ENCODE measurements at regions not wholly inside any gene's neighbourhood (a gene's known extent, or its start where the extent isn't known, plus 50 kb on each side); places are given as distances from the start of the nearest gene placed in this dataset.

DNA sequence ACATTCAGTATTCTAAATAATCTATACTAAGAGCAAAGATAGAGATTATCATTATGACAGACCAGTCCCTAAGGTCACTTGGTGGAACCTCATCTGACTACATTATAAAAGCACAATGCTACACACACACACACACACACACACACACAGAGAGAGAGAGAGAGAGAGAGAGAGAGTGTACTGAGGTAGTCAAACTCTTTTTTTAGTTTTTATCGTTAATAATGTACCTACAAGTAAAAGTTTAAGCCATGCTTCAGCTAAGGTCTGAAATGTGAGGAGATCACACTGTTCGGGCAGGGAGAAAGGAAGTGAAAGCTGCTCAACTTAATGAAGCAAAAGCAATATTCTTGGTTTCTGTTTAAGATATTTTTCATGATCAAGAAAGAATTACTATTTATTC lies 75.8 kb upstream of the CCDC160 start:
- H3K4me3 Mint-ChIP-seq: no peak overlapping the region
- H3K36me3 Mint-ChIP-seq: no peaks in the 10 kb centered on the region
- no peak overlapping the region for H3K27ac Mint-ChIP-seq

DNA sequence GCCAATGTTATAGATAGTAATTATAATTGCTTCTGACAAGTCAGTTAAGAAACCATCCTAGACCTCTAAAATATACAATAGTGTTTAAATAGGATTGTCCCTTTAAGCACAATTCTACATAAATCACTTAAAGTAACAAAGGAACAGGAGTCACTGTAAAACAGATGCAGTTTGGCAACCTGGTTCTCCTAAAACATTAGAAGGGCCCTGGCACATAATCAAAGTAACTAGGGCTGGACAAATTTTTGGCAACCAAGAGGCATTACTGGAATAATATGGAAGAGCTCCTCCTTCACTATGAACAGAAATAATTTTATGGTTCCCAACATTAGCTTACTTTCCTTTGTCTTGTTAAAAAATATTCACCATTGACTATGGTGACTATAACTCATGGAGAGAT lies 75.0 kb upstream of the CCDC160 start:
- Mint-ChIP-seq H3K4me3 (no peak overlapping the region), H3K36me3 (no peaks in the 10 kb centered on the region), H3K4me1 (ENCODE audit: low read depth) (peaks cover 4% of the 10 kb centered on the region), H3K9me3 (ENCODE audit: low read depth) (no peaks in the 10 kb centered on the region), H3K27me3 (no peaks in the 10 kb centered on the region), H3K27ac (no peak overlapping the region)

More for the DNA sequence above, 75.8 kb upstream of the CCDC160 start:
- H3K27me3 Mint-ChIP-seq: no peaks in the 10 kb centered on the region
- peaks cover 4% of the 10 kb centered on the region for H3K4me1 Mint-ChIP-seq (ENCODE audit: low read depth)
- H3K9me3 Mint-ChIP-seq (ENCODE audit: low read depth): no peaks in the 10 kb centered on the region

DNA sequence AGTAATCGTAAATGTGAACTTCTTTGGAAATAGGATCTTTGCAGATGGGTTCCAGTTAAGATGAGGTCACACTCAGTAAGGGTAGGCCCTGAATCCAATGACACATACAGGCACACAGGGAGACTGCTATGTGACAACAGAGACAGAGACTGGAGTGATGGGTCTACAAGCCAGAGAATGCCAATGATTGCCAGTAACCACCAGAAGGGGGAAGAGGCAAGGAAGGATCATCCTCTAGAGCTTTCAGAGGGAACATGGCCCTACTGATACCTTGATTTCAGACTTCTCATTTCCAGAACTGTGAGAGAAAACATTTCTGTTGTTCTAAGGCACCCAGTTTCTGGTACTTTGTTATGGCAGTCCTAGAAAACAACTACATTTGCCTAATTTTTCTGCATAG lies 73.1 kb upstream of the CCDC160 start:
- Mint-ChIP-seq H3K9me3 (ENCODE audit: low read depth) (no peaks in the 10 kb centered on the region), H3K27ac (no peak overlapping the region), H3K4me3 (no peak overlapping the region), H3K27me3 (no peaks in the 10 kb centered on the region), H3K4me1 (ENCODE audit: low read depth) (peaks cover 6% of the 10 kb centered on the region), H3K36me3 (peaks cover 3% of the 10 kb centered on the region)

DNA sequence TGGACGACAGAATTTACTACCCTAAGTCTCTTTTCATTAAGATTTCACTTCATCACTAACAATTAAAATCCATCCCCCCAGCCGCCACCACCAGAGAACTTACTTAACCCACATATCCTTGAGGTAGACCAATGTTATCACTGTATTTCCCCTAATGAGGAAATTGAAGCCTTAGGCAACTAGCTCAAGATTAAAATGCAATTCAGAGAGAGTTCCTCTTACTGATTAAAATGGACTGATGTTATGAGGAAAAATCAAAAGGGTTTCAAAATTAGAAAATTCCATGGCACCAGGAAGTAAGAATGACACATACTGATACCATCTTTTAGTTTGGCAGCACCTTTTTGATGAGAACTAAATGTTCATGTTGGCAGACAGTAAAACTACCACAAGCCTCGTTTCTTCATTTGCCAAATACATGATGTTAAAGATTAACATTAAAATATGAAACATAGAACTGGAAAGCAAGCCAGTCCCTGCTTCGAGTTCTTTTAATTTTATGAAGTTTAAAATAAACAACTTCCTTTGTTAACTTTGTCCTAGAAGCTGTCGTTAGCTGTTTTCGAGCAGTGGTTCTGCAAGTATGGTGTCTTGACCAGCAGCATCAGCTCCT lies 69.3 kb upstream of the CCDC160 start:
- Mint-ChIP-seq H3K4me3 (no peak overlapping the region), H3K27me3 (no peaks in the 10 kb centered on the region), H3K36me3 (peaks cover 6% of the 10 kb centered on the region), H3K27ac (no peak overlapping the region), H3K4me1 (ENCODE audit: low read depth) (peaks cover 10% of the 10 kb centered on the region), H3K9me3 (ENCODE audit: low read depth) (no peaks in the 10 kb centered on the region)

DNA sequence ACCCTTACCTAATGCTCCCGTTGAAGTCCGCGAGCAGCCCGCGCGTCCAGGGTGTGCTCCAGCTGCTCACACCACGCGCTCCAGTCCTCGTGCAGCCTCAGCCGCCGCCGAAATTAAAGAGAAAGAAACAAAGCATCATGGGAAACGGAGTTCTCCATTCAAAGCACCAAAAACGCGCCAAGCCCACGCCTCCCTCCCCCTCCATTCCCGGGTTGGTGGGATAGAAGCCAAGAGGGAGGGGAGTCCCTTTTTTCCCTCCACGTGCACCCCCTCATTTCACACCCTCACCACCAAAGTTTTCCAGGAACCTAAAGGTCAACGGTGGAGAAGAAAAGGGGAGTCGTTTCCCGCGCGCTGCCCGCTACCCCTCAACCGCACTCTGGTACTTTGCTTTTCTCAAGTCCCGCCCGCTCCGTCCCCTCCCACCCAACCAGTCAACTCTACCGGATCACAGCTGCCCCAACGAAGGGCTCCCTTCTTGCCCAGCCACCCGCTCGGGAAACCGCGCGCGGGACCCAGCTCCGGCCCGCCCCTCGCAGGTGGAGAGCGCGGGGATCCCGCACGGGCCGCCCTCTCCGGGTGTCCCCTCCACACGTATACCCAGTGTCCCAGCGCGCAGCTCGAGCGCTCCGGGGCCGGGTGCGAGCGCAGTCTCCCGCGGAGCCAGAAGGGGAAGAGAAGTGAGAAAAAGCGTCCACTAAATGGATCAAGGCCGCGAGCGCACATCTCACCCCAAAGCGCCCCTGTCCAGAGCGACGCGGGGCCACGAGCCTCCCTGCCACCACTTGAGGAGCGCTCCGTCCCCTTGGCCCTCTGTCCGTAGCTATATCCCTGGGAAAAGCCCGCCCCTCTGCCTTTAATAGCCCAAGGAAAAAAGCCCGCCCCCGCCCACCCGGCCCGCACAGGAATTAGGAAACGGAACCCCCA lies 65.1 kb upstream of the CCDC160 start:
- Mint-ChIP-seq H3K9me3 (ENCODE audit: low read depth) (no peaks in the 10 kb centered on the region), H3K36me3 (peaks cover 6% of the 10 kb centered on the region), H3K4me3 (peak overlapping the region; percentile 87), H3K27ac (peak overlapping the region; percentile 94), H3K4me1 (ENCODE audit: low read depth) (peaks cover 19% of the 10 kb centered on the region), H3K27me3 (peaks cover 2% of the 10 kb centered on the region)

DNA sequence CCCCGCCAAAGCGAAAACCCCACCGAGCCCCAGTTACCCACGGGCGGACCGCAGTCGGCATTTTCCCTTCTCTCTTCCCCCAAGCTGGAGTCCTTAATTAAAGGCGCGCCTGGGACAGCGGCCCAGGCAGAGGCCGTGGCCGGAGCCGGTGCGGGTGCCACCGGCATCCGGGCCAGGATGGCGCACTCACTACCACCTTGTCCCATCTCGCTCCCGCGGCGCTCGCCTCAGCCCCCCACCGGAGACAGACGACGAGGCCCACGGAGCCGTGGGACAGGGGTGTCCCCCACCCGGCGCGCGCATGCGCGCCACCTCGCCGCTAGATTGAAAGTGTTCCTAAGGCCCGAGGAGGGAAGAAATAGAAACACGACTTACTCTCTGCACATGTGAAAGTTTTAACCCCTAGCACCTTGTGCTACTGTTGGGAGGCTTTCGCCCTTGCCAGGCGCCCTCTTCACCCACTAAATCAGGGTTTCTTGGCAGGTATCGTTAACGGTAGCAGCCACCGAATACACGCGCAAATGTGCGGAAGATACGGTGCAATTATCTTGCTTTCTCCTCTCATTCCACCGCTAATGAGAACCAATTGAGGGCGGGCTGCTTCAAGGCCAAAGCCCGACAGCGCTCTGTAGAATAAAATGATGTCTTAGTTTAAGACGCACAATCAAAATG lies 64.3 kb upstream of the CCDC160 start:
- H3K36me3 Mint-ChIP-seq: peaks cover 4% of the 10 kb centered on the region
- H3K4me3 Mint-ChIP-seq: peak overlapping the region; percentile 87
- H3K4me1 Mint-ChIP-seq (ENCODE audit: low read depth): peaks cover 16% of the 10 kb centered on the region
- H3K27me3 Mint-ChIP-seq: peaks cover 2% of the 10 kb centered on the region
- H3K9me3 Mint-ChIP-seq (ENCODE audit: low read depth): no peaks in the 10 kb centered on the region
- peak overlapping the region; percentile 78 for H3K27ac Mint-ChIP-seq

DNA sequence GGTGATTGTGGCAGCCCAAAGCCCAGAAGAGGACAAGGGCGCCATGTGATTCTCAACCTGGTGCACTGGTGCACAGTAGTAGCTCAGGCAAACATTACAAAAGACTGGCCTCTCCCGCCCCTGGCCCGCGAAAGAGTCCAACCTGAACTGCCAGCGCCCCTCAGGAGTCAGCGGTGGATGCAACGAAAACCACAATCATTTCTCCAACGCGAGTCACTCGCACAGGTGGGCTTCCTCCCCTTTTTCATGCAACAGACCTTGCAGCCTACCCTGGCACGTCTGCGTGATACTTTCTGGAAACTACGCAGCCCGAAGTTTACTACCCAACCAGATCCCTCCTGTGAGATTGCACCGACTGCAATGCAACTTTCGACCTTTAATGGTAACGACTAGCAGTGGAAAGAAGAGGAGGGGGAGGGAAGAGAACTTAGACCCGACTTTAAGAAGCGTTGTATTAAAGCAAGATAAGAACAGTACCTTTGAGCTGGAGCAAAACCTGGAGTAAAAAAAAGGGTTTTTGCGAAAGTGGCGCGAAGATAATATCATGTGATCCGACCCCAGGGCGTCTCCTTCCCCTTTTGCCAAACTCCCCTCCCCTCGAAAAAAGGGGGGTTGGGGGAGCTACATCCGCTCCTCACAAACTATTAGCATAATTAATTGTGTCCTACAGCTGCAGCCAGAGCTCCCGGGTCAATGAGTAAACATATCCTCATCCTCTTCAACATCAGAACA lies 63.3 kb upstream of the CCDC160 start:
- no peaks in the 10 kb centered on the region for H3K9me3 Mint-ChIP-seq (ENCODE audit: low read depth)
- peak overlapping the region; percentile 6 for H3K27ac Mint-ChIP-seq
- peak overlapping the region; percentile 87 for H3K4me3 Mint-ChIP-seq
- peaks cover 16% of the 10 kb centered on the region for H3K4me1 Mint-ChIP-seq (ENCODE audit: low read depth)
- H3K27me3 Mint-ChIP-seq: peaks cover 2% of the 10 kb centered on the region
- H3K36me3 Mint-ChIP-seq: peaks cover 4% of the 10 kb centered on the region

DNA sequence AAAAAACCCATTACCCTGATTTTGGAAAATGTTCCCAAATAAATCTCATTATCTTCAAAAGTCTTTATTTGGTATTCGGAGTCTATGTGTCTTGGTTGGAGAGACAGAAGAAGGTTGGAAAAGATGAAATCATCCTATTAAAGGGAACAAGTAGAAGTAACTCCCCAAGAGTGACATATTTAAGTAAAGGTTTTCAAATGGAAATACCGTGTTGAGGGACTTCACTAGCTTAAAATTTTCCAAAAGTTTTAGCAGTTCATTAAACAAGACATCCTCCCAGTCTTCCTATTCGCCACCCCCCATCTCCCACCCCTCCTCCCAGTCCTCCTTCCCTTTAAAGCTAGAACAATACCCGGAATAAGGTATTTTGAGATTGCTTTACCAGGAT lies 62.7 kb upstream of the CCDC160 start:
- Mint-ChIP-seq H3K4me3 (peak overlapping the region; percentile 87), H3K36me3 (peaks cover 4% of the 10 kb centered on the region), H3K27ac (peak overlapping the region; percentile 6), H3K27me3 (peaks cover 2% of the 10 kb centered on the region), H3K9me3 (ENCODE audit: low read depth) (no peaks in the 10 kb centered on the region), H3K4me1 (ENCODE audit: low read depth) (peaks cover 16% of the 10 kb centered on the region)

DNA sequence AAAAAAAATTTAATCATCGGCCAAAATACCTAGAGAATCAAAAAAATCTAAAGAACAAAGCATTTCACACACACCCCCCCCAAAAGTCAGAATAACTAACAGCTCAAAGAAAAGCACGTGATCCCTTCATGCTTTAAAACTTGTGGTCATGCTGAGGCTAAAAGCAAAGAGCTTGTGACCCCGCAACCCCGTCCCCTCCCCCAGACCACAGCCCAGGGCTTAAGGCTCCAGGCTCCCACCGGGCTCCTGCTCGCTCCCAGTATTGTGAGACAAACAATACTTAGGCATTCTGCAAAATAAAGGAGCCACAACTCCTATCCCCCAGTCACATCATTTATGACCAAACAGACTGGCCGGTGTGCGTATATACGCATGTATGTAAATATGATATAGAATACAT lies 62.1 kb upstream of the CCDC160 start:
- Mint-ChIP-seq H3K9me3 (ENCODE audit: low read depth) (no peaks in the 10 kb centered on the region), H3K4me3 (no peak overlapping the region), H3K27me3 (peaks cover 2% of the 10 kb centered on the region), H3K36me3 (peaks cover 2% of the 10 kb centered on the region), H3K27ac (no peak overlapping the region), H3K4me1 (ENCODE audit: low read depth) (peaks cover 16% of the 10 kb centered on the region)

DNA sequence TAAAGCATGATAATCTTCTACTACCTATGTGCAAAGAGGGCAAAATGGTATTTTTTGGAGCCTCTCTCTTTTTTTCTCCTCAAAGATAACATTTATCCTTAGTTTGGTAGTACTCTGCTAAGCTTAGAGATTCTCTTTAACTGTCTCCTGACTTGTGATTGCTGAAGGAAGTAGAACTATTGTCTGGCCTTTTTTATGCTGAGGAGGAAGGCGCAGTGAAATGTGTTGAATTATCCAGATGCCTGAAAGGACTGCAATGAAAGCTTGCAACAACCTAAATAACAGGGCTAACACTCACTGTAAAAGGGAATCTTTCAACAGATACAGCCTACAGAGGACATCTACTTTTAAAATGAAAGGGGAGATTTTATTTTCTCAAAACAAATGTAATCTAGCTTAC lies 59.5 kb upstream of the CCDC160 start:
- peaks cover 5% of the 10 kb centered on the region for H3K27me3 Mint-ChIP-seq
- H3K4me1 Mint-ChIP-seq (ENCODE audit: low read depth): peaks cover 11% of the 10 kb centered on the region
- no peaks in the 10 kb centered on the region for H3K36me3 Mint-ChIP-seq
- H3K9me3 Mint-ChIP-seq (ENCODE audit: low read depth): no peaks in the 10 kb centered on the region
- no peak overlapping the region for H3K27ac Mint-ChIP-seq
- H3K4me3 Mint-ChIP-seq: no peak overlapping the region

DNA sequence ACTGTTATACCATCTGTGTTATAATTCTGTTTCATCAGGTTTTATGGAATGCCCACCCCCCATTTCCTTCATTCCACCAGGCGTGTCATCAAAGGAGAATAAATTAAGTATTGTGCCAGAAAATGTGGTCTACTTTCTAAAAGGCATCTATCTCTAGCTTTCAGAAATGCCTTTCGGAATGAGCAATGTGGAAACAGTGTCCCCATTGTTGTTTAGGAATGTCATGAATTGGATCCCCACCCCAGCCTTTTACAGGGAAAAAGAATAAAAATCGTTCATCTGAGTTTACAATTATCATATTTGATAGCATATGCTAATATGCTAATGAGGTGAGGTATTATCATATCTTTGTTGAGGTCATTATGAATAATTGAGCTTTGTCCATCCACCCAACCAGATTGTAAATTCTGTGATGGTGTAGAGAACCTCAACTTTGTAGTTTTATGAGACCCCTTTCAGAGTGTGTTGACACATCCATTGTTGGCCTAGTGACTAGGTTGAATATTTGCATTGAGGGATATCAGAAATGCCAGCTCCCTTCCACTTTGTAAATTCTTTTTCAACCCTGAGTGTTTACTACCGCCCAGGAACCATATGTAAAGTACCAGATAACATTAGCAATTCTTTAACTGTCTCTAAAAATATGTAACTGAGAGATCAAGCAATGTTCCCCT lies 56.2 kb upstream of the CCDC160 start:
- no peaks in the 10 kb centered on the region for H3K36me3 Mint-ChIP-seq
- H3K4me3 Mint-ChIP-seq: no peak overlapping the region
- no peaks in the 10 kb centered on the region for H3K9me3 Mint-ChIP-seq (ENCODE audit: low read depth)
- no peak overlapping the region for H3K27ac Mint-ChIP-seq
- peaks cover 7% of the 10 kb centered on the region for H3K4me1 Mint-ChIP-seq (ENCODE audit: low read depth)
- peaks cover 3% of the 10 kb centered on the region for H3K27me3 Mint-ChIP-seq

DNA sequence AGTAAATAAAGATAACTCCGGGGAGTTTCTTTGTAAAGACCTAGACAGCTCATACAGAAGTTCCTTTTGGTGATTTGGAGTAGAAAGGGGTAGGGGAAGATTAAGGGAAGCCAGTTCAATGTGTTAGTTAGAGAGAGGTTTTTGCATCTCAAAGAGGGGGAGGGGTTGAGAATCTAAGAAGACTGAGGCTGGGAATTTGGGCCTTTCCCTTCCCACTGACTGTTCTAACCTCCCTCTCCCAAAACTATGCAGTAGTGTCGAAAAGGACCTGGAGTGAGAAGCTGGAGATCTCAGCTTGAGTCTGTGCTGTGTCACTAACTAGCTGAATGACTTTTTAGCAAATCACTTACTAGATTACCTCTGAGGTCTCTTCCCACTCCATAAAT lies 55.7 kb upstream of the CCDC160 start:
- Mint-ChIP-seq H3K4me3 (no peak overlapping the region), H3K36me3 (no peaks in the 10 kb centered on the region), H3K27ac (no peak overlapping the region), H3K9me3 (ENCODE audit: low read depth) (no peaks in the 10 kb centered on the region), H3K4me1 (ENCODE audit: low read depth) (peaks cover 10% of the 10 kb centered on the region), H3K27me3 (peaks cover 3% of the 10 kb centered on the region)

DNA sequence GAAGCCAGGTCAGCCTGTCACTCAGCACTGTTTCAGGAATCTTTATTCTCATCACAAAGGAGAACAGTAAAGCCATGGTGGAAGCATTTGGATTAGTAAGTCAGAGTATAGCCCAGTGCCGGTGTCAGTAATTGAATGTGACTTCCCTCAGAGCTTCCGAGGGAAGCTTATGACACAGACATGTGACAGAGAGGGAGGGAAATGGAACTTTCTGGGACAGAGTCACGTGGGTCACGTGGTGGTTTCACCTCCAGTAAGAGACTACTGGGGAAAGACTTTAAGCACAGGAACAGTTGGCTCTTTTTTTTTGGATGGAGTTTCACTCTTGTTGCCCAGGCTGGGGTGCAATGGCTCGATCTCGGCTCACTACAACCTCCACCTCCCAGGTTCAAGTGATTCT lies 53.3 kb upstream of the CCDC160 start:
- Mint-ChIP-seq H3K27me3 (peaks cover 3% of the 10 kb centered on the region), H3K9me3 (ENCODE audit: low read depth) (no peaks in the 10 kb centered on the region), H3K36me3 (no peaks in the 10 kb centered on the region), H3K4me1 (ENCODE audit: low read depth) (peaks cover 21% of the 10 kb centered on the region), H3K27ac (no peak overlapping the region), H3K4me3 (no peak overlapping the region)

DNA sequence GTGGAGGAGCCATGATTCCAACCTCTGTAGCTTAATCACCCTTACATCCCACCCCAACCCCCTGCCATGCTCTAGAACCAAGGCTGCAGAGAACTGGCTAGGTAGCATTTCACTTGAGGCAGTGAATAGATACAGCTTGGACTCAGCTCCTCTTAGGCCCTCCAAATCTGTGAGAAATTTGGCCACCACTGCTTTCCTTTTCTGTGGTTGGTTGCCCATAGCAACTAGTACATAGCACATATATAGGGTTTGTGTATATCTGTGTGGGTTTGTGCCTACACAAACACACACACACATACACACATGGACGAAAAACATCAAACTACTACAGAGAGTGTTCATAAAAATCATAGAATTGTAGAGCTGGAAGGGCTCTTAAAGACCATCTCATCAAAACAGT lies 52.0 kb upstream of the CCDC160 start:
- no peaks in the 10 kb centered on the region for H3K36me3 Mint-ChIP-seq

More for the DNA sequence above, 52.0 kb upstream of the CCDC160 start:
- Mint-ChIP-seq H3K27ac (no peak overlapping the region), H3K4me3 (peak overlapping the region; percentile 20), H3K9me3 (ENCODE audit: low read depth) (no peaks in the 10 kb centered on the region), H3K27me3 (peaks cover 3% of the 10 kb centered on the region), H3K4me1 (ENCODE audit: low read depth) (peaks cover 27% of the 10 kb centered on the region)

All from activated naive CD8-positive, alpha-beta T cell (primary cell).